ENCODE measurements at regions not wholly inside any gene's neighbourhood (a gene's known extent, or its start where the extent isn't known, plus 50 kb on each side); places are given as distances from the start of the nearest gene placed in this dataset.

DNA sequence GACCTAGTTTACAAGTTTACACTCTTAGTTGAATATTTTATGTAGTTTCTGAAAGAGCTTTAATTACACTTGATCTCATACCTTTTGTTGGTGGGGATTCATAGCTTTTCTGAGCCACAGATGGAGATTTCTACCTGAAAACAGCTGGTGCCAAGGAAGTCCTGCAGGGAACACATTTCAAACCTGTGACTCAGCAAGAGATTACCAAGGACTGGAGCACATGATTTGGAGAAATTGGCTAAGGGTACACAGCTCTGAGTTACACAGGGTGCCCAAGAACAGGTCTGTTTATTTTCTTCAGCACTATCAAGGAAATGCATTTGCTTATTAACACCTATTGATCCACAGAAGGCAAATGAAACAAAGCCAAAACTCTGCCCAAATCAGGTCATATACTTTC, 691.5 kb downstream of the KCTD8 start:
- Histone ChIP-seq H3K36me3 (no peaks in the 10 kb centered on the region), H3K9me3 (no peaks in the 10 kb centered on the region), H3K27me3 (no peaks in the 10 kb centered on the region), H3K4me1 (no peaks in the 10 kb centered on the region), H3K27ac (no peak overlapping the region), H3K4me3 (no peak overlapping the region)
- DNase-seq, result no peak
- intact Hi-C loops (cut with DNase I; ENCODE audit: low total_unique reads), result no loop called here
- no peak for TF ChIP-seq POLR2A (IDR thresholded peaks at IDR 0.05)
- TF ChIP-seq, protein P1, sequence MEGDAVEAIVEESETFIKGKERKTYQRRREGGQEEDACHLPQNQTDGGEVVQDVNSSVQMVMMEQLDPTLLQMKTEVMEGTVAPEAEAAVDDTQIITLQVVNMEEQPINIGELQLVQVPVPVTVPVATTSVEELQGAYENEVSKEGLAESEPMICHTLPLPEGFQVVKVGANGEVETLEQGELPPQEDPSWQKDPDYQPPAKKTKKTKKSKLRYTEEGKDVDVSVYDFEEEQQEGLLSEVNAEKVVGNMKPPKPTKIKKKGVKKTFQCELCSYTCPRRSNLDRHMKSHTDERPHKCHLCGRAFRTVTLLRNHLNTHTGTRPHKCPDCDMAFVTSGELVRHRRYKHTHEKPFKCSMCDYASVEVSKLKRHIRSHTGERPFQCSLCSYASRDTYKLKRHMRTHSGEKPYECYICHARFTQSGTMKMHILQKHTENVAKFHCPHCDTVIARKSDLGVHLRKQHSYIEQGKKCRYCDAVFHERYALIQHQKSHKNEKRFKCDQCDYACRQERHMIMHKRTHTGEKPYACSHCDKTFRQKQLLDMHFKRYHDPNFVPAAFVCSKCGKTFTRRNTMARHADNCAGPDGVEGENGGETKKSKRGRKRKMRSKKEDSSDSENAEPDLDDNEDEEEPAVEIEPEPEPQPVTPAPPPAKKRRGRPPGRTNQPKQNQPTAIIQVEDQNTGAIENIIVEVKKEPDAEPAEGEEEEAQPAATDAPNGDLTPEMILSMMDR (IDR thresholded peaks at IDR 0.05), result no peak

- DNase-seq, result no peak
- Histone ChIP-seq H3K9me3 (no peaks in the 10 kb centered on the region), H3K27me3 (no peaks in the 10 kb centered on the region), H3K36me3 (no peaks in the 10 kb centered on the region), H3K4me1 (no peaks in the 10 kb centered on the region), H3K4me3 (no peak overlapping the region), H3K27ac (no peak overlapping the region)
- TF ChIP-seq POLR2A (IDR thresholded peaks at IDR 0.05), result no peak
- TF ChIP-seq, protein P1 (IDR thresholded peaks at IDR 0.05), result no peak
- intact Hi-C loops (cut with DNase I; ENCODE audit: low total_unique reads), result no loop called here
These were observed 689.8 kb downstream of the KCTD8 start for GRCh38 chr4:43758836-43759235.

GRCh38 chr4:43763029-43763610, 685.5 kb downstream of the KCTD8 start:
- DNase-seq, result no peak
- no peaks in the 10 kb centered on the region for H3K27me3 ChIP-seq
- TF ChIP-seq POLR2A (IDR thresholded peaks at IDR 0.05), result no peak
- TF ChIP-seq, protein P1 (IDR thresholded peaks at IDR 0.05), result no peak
- no peak overlapping the region for H3K27ac ChIP-seq
- H3K9me3 ChIP-seq, result no peaks in the 10 kb centered on the region
- no peaks in the 10 kb centered on the region for H3K36me3 ChIP-seq
- intact Hi-C loops (cut with DNase I; ENCODE audit: low total_unique reads), result no loop called here
- no peak overlapping the region for H3K4me3 ChIP-seq
- no peaks in the 10 kb centered on the region for H3K4me1 ChIP-seq

DNA sequence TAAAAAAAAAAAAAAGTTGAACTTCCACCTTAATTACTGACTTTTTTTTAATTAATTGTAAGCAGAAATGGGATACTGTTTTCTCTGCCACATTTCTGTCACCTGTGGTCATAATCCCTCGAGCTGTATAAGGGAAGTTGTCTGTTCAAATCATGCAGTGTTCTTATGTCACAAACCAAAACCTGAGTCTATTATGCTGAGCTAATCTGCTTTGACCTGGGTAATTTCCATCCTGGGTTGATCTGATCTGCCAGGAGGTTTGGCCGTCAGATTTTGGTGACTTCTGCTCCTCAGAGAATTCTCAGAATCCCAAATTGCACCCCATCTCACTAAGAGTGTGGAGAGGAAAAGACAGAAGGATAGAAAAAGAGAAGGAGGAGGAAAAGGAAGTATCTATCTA, 683.1 kb downstream of the KCTD8 start:
- intact Hi-C loops (cut with DNase I; ENCODE audit: low total_unique reads), result no loop called here
- no peak for TF ChIP-seq POLR2A (IDR thresholded peaks at IDR 0.05)
- TF ChIP-seq, protein P1 (IDR thresholded peaks at IDR 0.05), result no peak
- DNase-seq, result no peak
- no peaks in the 10 kb centered on the region for H3K4me1 ChIP-seq
- no peaks in the 10 kb centered on the region for H3K36me3 ChIP-seq
- H3K4me3 ChIP-seq, result no peak overlapping the region
- H3K27ac ChIP-seq, result no peak overlapping the region
- H3K9me3 ChIP-seq, result no peaks in the 10 kb centered on the region
- H3K27me3 ChIP-seq, result no peaks in the 10 kb centered on the region

DNA sequence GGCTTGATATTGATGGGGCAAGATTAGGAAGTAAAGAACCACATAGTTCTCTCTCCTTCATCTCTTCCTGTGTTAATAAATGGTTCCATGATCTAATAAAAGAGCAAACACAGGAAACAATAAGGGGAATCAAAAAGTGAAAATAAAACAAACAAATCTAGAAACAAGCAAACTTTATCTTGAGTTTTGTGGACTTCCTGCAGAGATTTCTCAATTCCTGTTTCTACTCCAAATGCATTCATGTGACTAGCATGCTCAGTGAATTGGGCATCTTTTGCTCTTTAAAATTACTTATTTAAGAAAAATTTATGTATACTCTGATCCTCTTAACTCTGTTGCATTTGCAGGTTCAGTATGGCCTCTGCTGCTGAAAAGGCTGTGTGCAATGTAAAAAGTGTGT, 682.0 kb downstream of the KCTD8 start:
- Histone ChIP-seq H3K36me3 (no peaks in the 10 kb centered on the region), H3K27ac (no peak overlapping the region), H3K9me3 (no peaks in the 10 kb centered on the region), H3K27me3 (no peaks in the 10 kb centered on the region), H3K4me1 (no peaks in the 10 kb centered on the region), H3K4me3 (no peak overlapping the region)
- TF ChIP-seq, protein P1 (IDR thresholded peaks at IDR 0.05), result no peak
- no peak for TF ChIP-seq POLR2A (IDR thresholded peaks at IDR 0.05)
- intact Hi-C loops (cut with DNase I; ENCODE audit: low total_unique reads), result no loop called here
- DNase-seq, result no peak

Data from uterus (tissue), 3 donors.